Endothelial cell (in vitro differentiated cells): ENCODE measurements at regions not wholly inside any gene's neighbourhood (a gene's known extent, or its start where the extent isn't known, plus 50 kb on each side); places are given as distances from the start of the nearest gene placed in this dataset.
A peak's percentile ranks its signal among the peaks of the same experiment; 100 is the strongest.
"Not testable (repeated sequence)": the region's sequence is repeated elsewhere in the genome, so short reads cannot be mapped to it uniquely, and the experiment has no call there.

Experiments
- DNase-seq: peaks from one replicate; pipeline ENCODE4 v3.0.0; 2021; ENCODE audit warnings: low spot score
- H3K27ac Mint-ChIP-seq: one replicate; pipeline ENCODE4 v1.8.0; 2021; ENCODE audit warnings: mixed read lengths, inconsistent platforms; ENCODE audit not compliant: unreplicated experiment
- H3K27me3 Mint-ChIP-seq: one replicate; pipeline ENCODE4 v1.8.0; 2021; ENCODE audit warnings: mild to moderate bottlenecking, moderate library complexity, mixed read lengths, inconsistent platforms; ENCODE audit not compliant: unreplicated experiment
- H3K36me3 Mint-ChIP-seq: one replicate; pipeline ENCODE4 v1.8.0; 2021; ENCODE audit warnings: mild to moderate bottlenecking, low read depth, mixed read lengths, inconsistent platforms; ENCODE audit not compliant: unreplicated experiment
- H3K4me1 Mint-ChIP-seq: one replicate; pipeline ENCODE4 v1.8.0; 2021; ENCODE audit warnings: mild to moderate bottlenecking, mixed read lengths, inconsistent platforms; ENCODE audit not compliant: unreplicated experiment
- H3K4me3 Mint-ChIP-seq: one replicate; pipeline ENCODE4 v1.8.0; 2021; ENCODE audit warnings: mild to moderate bottlenecking, mixed read lengths, inconsistent platforms; ENCODE audit not compliant: unreplicated experiment
- H3K9me3 Mint-ChIP-seq: one replicate; pipeline ENCODE4 v1.8.0; 2021; ENCODE audit warnings: mixed read lengths, inconsistent platforms; ENCODE audit not compliant: unreplicated experiment
- CTCF ChIP-seq: fragments of 200-600 bp; sonication (generic); IDR thresholded peaks from one replicate; pipeline ENCODE4 v1.5.0; 2021; ENCODE audit warnings: antibody characterized with exemption; ENCODE audit not compliant: unreplicated experiment

- no peak for DNase-seq
- peaks cover 30% of the 10 kb centered on the region for H3K4me1 Mint-ChIP-seq
- H3K27me3 Mint-ChIP-seq = no peaks in the 10 kb centered on the region
- no peaks in the 10 kb centered on the region for H3K9me3 Mint-ChIP-seq
- no peak for TF ChIP-seq CTCF
- H3K36me3 Mint-ChIP-seq = no peaks in the 10 kb centered on the region
- H3K4me3 Mint-ChIP-seq = no peak overlapping the region
- H3K27ac Mint-ChIP-seq = no peak overlapping the region
Observed at GRCh38 chr6:139882234-139882633, 507.8 kb upstream of the CITED2 start.

- Mint-ChIP-seq H3K4me3 (no peak overlapping the region), H3K36me3 (no peaks in the 10 kb centered on the region), H3K27me3 (no peaks in the 10 kb centered on the region), H3K9me3 (no peaks in the 10 kb centered on the region), H3K4me1 (peaks cover 30% of the 10 kb centered on the region), H3K27ac (no peak overlapping the region)
- TF ChIP-seq CTCF = peak; percentile 78
- DNase-seq = peak; percentile 45
Observed at GRCh38 chr6:139881728-139882211, 507.3 kb upstream of the CITED2 start.

GRCh38 chr6:139881236-139881635, 506.8 kb upstream of the CITED2 start:
- Mint-ChIP-seq H3K4me1 (peaks cover 26% of the 10 kb centered on the region), H3K27me3 (no peaks in the 10 kb centered on the region), H3K4me3 (no peak overlapping the region), H3K36me3 (no peaks in the 10 kb centered on the region), H3K9me3 (no peaks in the 10 kb centered on the region), H3K27ac (no peak overlapping the region)
- no peak for DNase-seq
- no peak for TF ChIP-seq CTCF

- no peaks in the 10 kb centered on the region for H3K9me3 Mint-ChIP-seq
- H3K27me3 Mint-ChIP-seq = no peaks in the 10 kb centered on the region
- no peaks in the 10 kb centered on the region for H3K36me3 Mint-ChIP-seq
- H3K4me1 Mint-ChIP-seq = peaks cover 25% of the 10 kb centered on the region
- no peak for DNase-seq
- H3K27ac Mint-ChIP-seq = no peak overlapping the region
- no peak overlapping the region for H3K4me3 Mint-ChIP-seq
- no peak for TF ChIP-seq CTCF
Observed at GRCh38 chr6:139879823-139880356, 505.4 kb upstream of the CITED2 start.

GRCh38 chr6:139879241-139879640, 504.8 kb upstream of the CITED2 start:
- not testable (repeated sequence) for H3K27me3 Mint-ChIP-seq, DNase-seq, H3K9me3 Mint-ChIP-seq, H3K27ac Mint-ChIP-seq, H3K36me3 Mint-ChIP-seq, H3K4me3 Mint-ChIP-seq
- H3K4me1 Mint-ChIP-seq = peaks cover 25% of the 10 kb centered on the region
